EL (cell line): ENCODE measurements at regions not wholly inside any gene's neighbourhood (a gene's known extent, or its start where the extent isn't known, plus 50 kb on each side); places are given as distances from the start of the nearest gene placed in this dataset.

Experiments used
- DNase-seq: peaks from one replicate; pipeline ENCODE4 v3.0.0-alpha.2; 2016

- no peak for DNase-seq
Measured at GRCh38 chr18:47313901-47314300, 62.4 kb upstream of the SKOR2 start.

GRCh38 chr18:47311585-47311984 lies 60.1 kb upstream of the SKOR2 start:
- DNase-seq, result no peak
